Pulmonary artery endothelial cell (primary cell): ENCODE measurements at regions not wholly inside any gene's neighbourhood (a gene's known extent, or its start where the extent isn't known, plus 50 kb on each side); places are given as distances from the start of the nearest gene placed in this dataset.
"Not testable (repeated sequence)": the region's sequence is repeated elsewhere in the genome, so short reads cannot be mapped to it uniquely, and the experiment has no call there.

Source experiments
- DNase-seq: peaks from one replicate; pipeline ENCODE4 v3.0.0-alpha.2; 2011; ENCODE audit warnings: low read depth, low spot score

- DNase-seq = no peak
These were observed 507.9 kb upstream of the FANCL start for GRCh38 chr2:58749041-58749440.

- DNase-seq = not testable (repeated sequence)
These were observed 504.2 kb upstream of the FANCL start for GRCh38 chr2:58745334-58745733.

- DNase-seq = no peak
These were observed 499.3 kb upstream of the FANCL start for GRCh38 chr2:58740426-58740825.

GRCh38 chr2:58739033-58739432 is 497.9 kb upstream of the FANCL start:
- no peak for DNase-seq

- no peak for DNase-seq
These were observed 493.2 kb upstream of the FANCL start for GRCh38 chr2:58734365-58734764.

- DNase-seq = no peak
These were observed 491.9 kb upstream of the FANCL start for GRCh38 chr2:58732999-58733398.

- DNase-seq = no peak
These were observed 490.4 kb upstream of the FANCL start for GRCh38 chr2:58731488-58731869.

GRCh38 chr2:58730764-58731487 is 489.8 kb upstream of the FANCL start:
- no peak for DNase-seq

GRCh38 chr2:58727981-58728656 is 487.0 kb upstream of the FANCL start:
- DNase-seq = no peak

GRCh38 chr2:58721912-58722591 is 480.9 kb upstream of the FANCL start:
- DNase-seq = no peak

GRCh38 chr2:58720770-58721697 is 479.9 kb upstream of the FANCL start:
- no peak for DNase-seq

GRCh38 chr2:58720033-58720769 is 479.1 kb upstream of the FANCL start:
- DNase-seq = no peak

- no peak for DNase-seq
These were observed 474.2 kb upstream of the FANCL start for GRCh38 chr2:58715344-58715743.

GRCh38 chr2:58714238-58714637 is 473.1 kb upstream of the FANCL start:
- DNase-seq = no peak

GRCh38 chr2:58710795-58711279 is 469.7 kb upstream of the FANCL start:
- DNase-seq = no peak

- no peak for DNase-seq
These were observed 468.7 kb upstream of the FANCL start for GRCh38 chr2:58709687-58710354.

- DNase-seq = no peak
These were observed 468.1 kb upstream of the FANCL start for GRCh38 chr2:58709274-58709673.

- DNase-seq = no peak
These were observed 467.4 kb upstream of the FANCL start for GRCh38 chr2:58708565-58708964.

GRCh38 chr2:58702302-58702885 is 461.3 kb upstream of the FANCL start:
- DNase-seq = peak; percentile 11
